Neural cell (in vitro differentiated cells): ENCODE measurements at regions not wholly inside any gene's neighbourhood (a gene's known extent, or its start where the extent isn't known, plus 50 kb on each side); places are given as distances from the start of the nearest gene placed in this dataset.

ENCODE experiments used
- H2AFZ ChIP-seq: fragments of 200-600, 300-800 bp; sonication (generic), shearing (Covaris generic); 2 replicates; pipeline ENCODE4 v1.6.0; 2014; ENCODE audit warnings: low read depth, mild to moderate bottlenecking, antibody characterized with exemption, low read length, moderate library complexity
- H3F3A ChIP-seq: fragments of 200-600 bp; shearing (Covaris generic); 2 replicates; pipeline ENCODE4 v1.6.1; 2016; ENCODE audit warnings: mild to moderate bottlenecking, moderate library complexity, mixed read lengths, antibody characterized with exemption, low read length; ENCODE audit not compliant: insufficient read depth, poor library complexity, severe bottlenecking
- H3K27ac ChIP-seq: fragments of 200-600, 300-800 bp; sonication (generic), shearing (Covaris generic); 2 replicates; pipeline ENCODE4 v1.5.1; 2014; ENCODE audit warnings: mild to moderate bottlenecking, low read length, moderate library complexity
- H3K27me3 ChIP-seq: fragments of 300-800, 200-600 bp; sonication (generic), shearing (Covaris generic); 2 replicates; pipeline ENCODE4 v1.6.0; 2014; ENCODE audit warnings: mild to moderate bottlenecking, low read depth, low read length, moderate library complexity; ENCODE audit not compliant: insufficient read depth
- H3K36me3 ChIP-seq: fragments of 300-800, 200-600 bp; sonication (generic), shearing (Covaris generic); 2 replicates; pipeline ENCODE4 v1.5.1; 2014; ENCODE audit warnings: mild to moderate bottlenecking, antibody characterized with exemption, low read length, moderate library complexity; ENCODE audit not compliant: insufficient read depth
- H3K4me2 ChIP-seq: fragments of 300-800, 200-600 bp; sonication (generic), shearing (Covaris generic); 2 replicates; pipeline ENCODE4 v1.6.0; 2014; ENCODE audit warnings: mild to moderate bottlenecking, low read length
- H3K4me3 ChIP-seq: fragments of 300-800, 200-600 bp; sonication (generic), shearing (Covaris generic); 2 replicates; pipeline ENCODE4 v1.5.1; 2014; ENCODE audit warnings: mild to moderate bottlenecking, low read length, moderate library complexity
- H3K79me2 ChIP-seq: fragments of 200-600 bp; shearing (Covaris generic); replicated peaks from 2 replicates; pipeline ENCODE4 v1.6.0; 2014; ENCODE audit warnings: mild to moderate bottlenecking, low read length, moderate library complexity; ENCODE audit not compliant: insufficient read depth
- H3K9ac ChIP-seq: fragments of 300-800, 200-600 bp; sonication (generic), shearing (Covaris generic); 2 replicates; pipeline ENCODE4 v1.6.1; 2016; ENCODE audit warnings: mild to moderate bottlenecking, low read length, mixed read lengths
- H3K9me2 ChIP-seq: fragments of 200-600 bp; shearing (Covaris generic); 2 replicates; pipeline ENCODE4 v1.6.1; 2016; ENCODE audit warnings: mild to moderate bottlenecking, low read length, mixed read lengths; ENCODE audit not compliant: insufficient read depth
- H3K9me3 ChIP-seq: fragments of 200-600, 300-800 bp; sonication (generic), shearing (Covaris generic); 2 replicates; pipeline ENCODE4 v1.6.1; 2016; ENCODE audit warnings: mild to moderate bottlenecking, mixed run types, low read length, moderate library complexity, mixed read lengths
- H4K20me1 ChIP-seq: fragments of 200-600 bp; shearing (Covaris generic); 2 replicates; pipeline ENCODE4 v1.6.1; 2016; ENCODE audit warnings: mild to moderate bottlenecking, mixed run types; ENCODE audit not compliant: insufficient read depth
- CTCF ChIP-seq: fragments of 450-650 bp; IDR thresholded peaks from 2 replicates; pipeline ENCODE4 v1.5.1; 2014; ENCODE audit warnings: antibody characterized with exemption, mild to moderate bottlenecking, moderate library complexity; ENCODE audit not compliant: poor library complexity, severe bottlenecking
- EP300 ChIP-seq: fragments of 450-650 bp; conservative IDR thresholded peaks from 2 replicates; pipeline ENCODE4 v1.6.1; 2014; ENCODE audit warnings: antibody characterized with exemption, mild to moderate bottlenecking, moderate library complexity; ENCODE audit not compliant: poor library complexity, severe bottlenecking
- EZH2 ChIP-seq: fragments of 200-600, 300-800 bp; shearing (Covaris generic), sonication (generic); IDR thresholded peaks from 2 replicates; pipeline ENCODE4 v1.6.1; 2014; ENCODE audit warnings: antibody characterized with exemption, low read length, borderline replicate concordance, mild to moderate bottlenecking; ENCODE audit not compliant: insufficient read depth, poor library complexity, severe bottlenecking
- MXI1 ChIP-seq: fragments of 450-650 bp; conservative IDR thresholded peaks from 2 replicates; pipeline ENCODE4 v1.6.1; 2014; ENCODE audit warnings: antibody characterized with exemption, mild to moderate bottlenecking; ENCODE audit not compliant: poor library complexity, severe bottlenecking
- POLR2AphosphoS5 ChIP-seq: IDR thresholded peaks from 2 replicates; pipeline ENCODE4 v1.6.1; 2012
- RAD21 ChIP-seq: fragments of 450-650 bp; conservative IDR thresholded peaks from 2 replicates; pipeline ENCODE4 v1.6.1; 2014; ENCODE audit warnings: antibody characterized with exemption, mild to moderate bottlenecking, moderate library complexity
- SMC3 ChIP-seq: fragments of 450-650 bp; conservative IDR thresholded peaks from 2 replicates; pipeline ENCODE4 v1.6.1; 2014; ENCODE audit warnings: antibody characterized with exemption, mild to moderate bottlenecking, moderate library complexity; ENCODE audit not compliant: poor library complexity
- TAF1 ChIP-seq: IDR thresholded peaks from 2 replicates; pipeline ENCODE4 v1.6.1; 2012; ENCODE audit warnings: low read depth
- TF ChIP-seq, protein P1 (sequence below): IDR thresholded peaks from 2 replicates; pipeline ENCODE4 v1.6.1; 2012; ENCODE audit warnings: borderline replicate concordance

DNA sequence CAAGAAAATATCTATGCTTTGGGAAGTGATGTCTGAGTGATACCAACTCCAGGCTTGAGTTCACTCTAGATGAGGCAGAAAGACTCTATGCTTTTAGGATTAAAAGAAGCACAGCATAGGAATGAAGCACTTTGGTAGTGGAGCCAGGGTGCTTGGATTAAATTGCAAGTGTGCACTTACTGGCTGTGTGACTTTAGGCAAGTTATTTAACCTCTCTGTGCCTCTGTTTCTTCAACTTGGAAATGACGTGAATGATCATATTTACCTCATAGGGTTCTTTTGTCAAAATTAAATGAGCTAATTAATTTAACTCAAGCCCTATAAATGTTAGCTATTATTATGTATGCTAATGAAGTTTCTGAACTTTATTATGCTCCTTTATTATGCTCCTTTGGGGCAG lies 446.1 kb downstream of the TTLL7 start:
- TF ChIP-seq POLR2AphosphoS5: no peak
- no peak for TF ChIP-seq TAF1
- TF ChIP-seq EZH2: no peak
- TF ChIP-seq EP300: no peak
- no peak for TF ChIP-seq MXI1
- no peak for TF ChIP-seq SMC3
- no peak for TF ChIP-seq CTCF
- no peak for TF ChIP-seq RAD21
- TF ChIP-seq, protein P1, sequence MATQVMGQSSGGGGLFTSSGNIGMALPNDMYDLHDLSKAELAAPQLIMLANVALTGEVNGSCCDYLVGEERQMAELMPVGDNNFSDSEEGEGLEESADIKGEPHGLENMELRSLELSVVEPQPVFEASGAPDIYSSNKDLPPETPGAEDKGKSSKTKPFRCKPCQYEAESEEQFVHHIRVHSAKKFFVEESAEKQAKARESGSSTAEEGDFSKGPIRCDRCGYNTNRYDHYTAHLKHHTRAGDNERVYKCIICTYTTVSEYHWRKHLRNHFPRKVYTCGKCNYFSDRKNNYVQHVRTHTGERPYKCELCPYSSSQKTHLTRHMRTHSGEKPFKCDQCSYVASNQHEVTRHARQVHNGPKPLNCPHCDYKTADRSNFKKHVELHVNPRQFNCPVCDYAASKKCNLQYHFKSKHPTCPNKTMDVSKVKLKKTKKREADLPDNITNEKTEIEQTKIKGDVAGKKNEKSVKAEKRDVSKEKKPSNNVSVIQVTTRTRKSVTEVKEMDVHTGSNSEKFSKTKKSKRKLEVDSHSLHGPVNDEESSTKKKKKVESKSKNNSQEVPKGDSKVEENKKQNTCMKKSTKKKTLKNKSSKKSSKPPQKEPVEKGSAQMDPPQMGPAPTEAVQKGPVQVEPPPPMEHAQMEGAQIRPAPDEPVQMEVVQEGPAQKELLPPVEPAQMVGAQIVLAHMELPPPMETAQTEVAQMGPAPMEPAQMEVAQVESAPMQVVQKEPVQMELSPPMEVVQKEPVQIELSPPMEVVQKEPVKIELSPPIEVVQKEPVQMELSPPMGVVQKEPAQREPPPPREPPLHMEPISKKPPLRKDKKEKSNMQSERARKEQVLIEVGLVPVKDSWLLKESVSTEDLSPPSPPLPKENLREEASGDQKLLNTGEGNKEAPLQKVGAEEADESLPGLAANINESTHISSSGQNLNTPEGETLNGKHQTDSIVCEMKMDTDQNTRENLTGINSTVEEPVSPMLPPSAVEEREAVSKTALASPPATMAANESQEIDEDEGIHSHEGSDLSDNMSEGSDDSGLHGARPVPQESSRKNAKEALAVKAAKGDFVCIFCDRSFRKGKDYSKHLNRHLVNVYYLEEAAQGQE: no peak
- no peak overlapping the region for H3K9ac ChIP-seq
- H3F3A ChIP-seq: no peaks in the 10 kb centered on the region
- H3K27ac ChIP-seq: no peak overlapping the region
- H4K20me1 ChIP-seq: no peaks in the 10 kb centered on the region
- no peak overlapping the region for H2AFZ ChIP-seq
- H3K4me2 ChIP-seq: no peak overlapping the region
- no peaks in the 10 kb centered on the region for H3K9me3 ChIP-seq
- H3K4me3 ChIP-seq: no peak overlapping the region
- H3K36me3 ChIP-seq: no peaks in the 10 kb centered on the region
- H3K27me3 ChIP-seq: no peaks in the 10 kb centered on the region
- H3K9me2 ChIP-seq: no peaks in the 10 kb centered on the region
- H3K79me2 ChIP-seq: no peaks in the 10 kb centered on the region

GRCh38 chr1:83548311-83548710 lies 450.6 kb downstream of the TTLL7 start:
- TF ChIP-seq EZH2 (no peak), CTCF (no peak), RAD21 (no peak), TAF1 (no peak), POLR2AphosphoS5 (no peak), SMC3 (no peak), MXI1 (no peak), EP300 (no peak)
- TF ChIP-seq, protein P1: no peak
- Histone ChIP-seq H3K27ac (no peak overlapping the region), H3K4me3 (no peak overlapping the region)

More at GRCh38 chr1:83548311-83548710, 450.6 kb downstream of the TTLL7 start:
- no peak overlapping the region for H2AFZ ChIP-seq
- no peaks in the 10 kb centered on the region for H3K9me2 ChIP-seq
- no peaks in the 10 kb centered on the region for H4K20me1 ChIP-seq
- H3K9me3 ChIP-seq: no peaks in the 10 kb centered on the region
- no peaks in the 10 kb centered on the region for H3K36me3 ChIP-seq
- H3K9ac ChIP-seq: no peak overlapping the region
- H3K4me2 ChIP-seq: no peak overlapping the region
- H3K79me2 ChIP-seq: no peaks in the 10 kb centered on the region
- H3K27me3 ChIP-seq: no peaks in the 10 kb centered on the region
- H3F3A ChIP-seq: no peaks in the 10 kb centered on the region
